Natural killer cell (primary cell): ENCODE measurements at regions not wholly inside any gene's neighbourhood (a gene's known extent, or its start where the extent isn't known, plus 50 kb on each side); places are given as distances from the start of the nearest gene placed in this dataset.
"Not testable (repeated sequence)": the region's sequence is repeated elsewhere in the genome, so short reads cannot be mapped to it uniquely, and the experiment has no call there.

Experiments used
- ATAC-seq, 3 donors: fragments of 150-1000 bp in 2 of 3; fragments of 200-7000 bp in 1 of 3; cut with Tn5 transposase; 1 replicate in 1 of 3; 2 replicates in 2 of 3; pipeline ENCODE4 v1.10.0; 2021; ENCODE audit warnings: mild to moderate bottlenecking in 2 of 3, moderate library complexity in 2 of 3
- DNase-seq, 2 donors: peaks; one replicate each; pipeline versions ENCODE4 v3.0.0 to v3.0.0-alpha.2; 2013 to 2021; ENCODE audit warnings: mixed read lengths in 1 of 2
- H3K27ac ChIP-seq: one replicate; pipeline ENCODE4 v1.5.1; 2013; ENCODE audit warnings: mild to moderate bottlenecking, low read length
- H3K27me3 ChIP-seq: one replicate; pipeline ENCODE4 v1.6.1; 2013; ENCODE audit warnings: low read length; ENCODE audit not compliant: control insufficient read depth, insufficient read depth
- H3K36me3 ChIP-seq: one replicate; pipeline ENCODE4 v1.6.1; 2013; ENCODE audit warnings: low read length; ENCODE audit not compliant: control insufficient read depth, insufficient read depth
- H3K4me1 ChIP-seq: one replicate; pipeline ENCODE4 v1.6.1; 2013; ENCODE audit warnings: low read length; ENCODE audit not compliant: control insufficient read depth, insufficient read depth
- H3K4me3 ChIP-seq: one replicate; pipeline ENCODE4 v1.5.1; 2013; ENCODE audit warnings: low read length
- H3K9me3 ChIP-seq: one replicate; pipeline ENCODE4 v1.6.1; 2013; ENCODE audit warnings: low read length; ENCODE audit not compliant: control insufficient read depth, insufficient read depth
- H3K27ac Mint-ChIP-seq, 2 donors: one replicate each; pipeline ENCODE4 v1.8.0; 2022; ENCODE audit warnings: mild to moderate bottlenecking in 2 of 2, mixed read lengths in 2 of 2, moderate library complexity in 1 of 2
- H3K27me3 Mint-ChIP-seq, 2 donors: one replicate each; pipeline ENCODE4 v1.8.0; 2022; ENCODE audit warnings: low read depth in 2 of 2, mixed read lengths in 2 of 2
- H3K36me3 Mint-ChIP-seq: one replicate; pipeline ENCODE4 v1.8.0; 2022; ENCODE audit warnings: mixed read lengths
- H3K4me1 Mint-ChIP-seq, 2 donors: one replicate each; pipeline ENCODE4 v1.8.0; 2022; ENCODE audit warnings: mixed read lengths in 2 of 2
- H3K4me3 Mint-ChIP-seq: one replicate; pipeline ENCODE4 v1.8.0; 2022; ENCODE audit warnings: mild to moderate bottlenecking, moderate library complexity, mixed read lengths
- H3K9me3 Mint-ChIP-seq, 2 donors: one replicate each; pipeline ENCODE4 v1.8.0; 2022; ENCODE audit warnings: mixed read lengths in 2 of 2
- CTCF ChIP-seq: fragments of 200-600 bp; IDR thresholded peaks from one replicate; pipeline ENCODE4 v1.8.0; 2022; ENCODE audit warnings: antibody characterized with exemption
- WGBS: methylation state at CpG from one replicate; pipeline ENCODE4 v1.1.7; 2013; ENCODE audit warnings: missing lambda C conversion rate; ENCODE audit not compliant: insufficient coverage; 5-methylcytosine and 5-hydroxymethylcytosine counted together
- intact Hi-C: fragments of 100-400 bp; cut with micrococcal nuclease; formaldehyde crosslinking; loops from one replicate; pipeline ENCODE4 v1.14.2; 2022

- Histone ChIP-seq H3K9me3 (no peaks in the 10 kb centered on the region), H3K27ac (no peak overlapping the region), H3K4me1 (no peaks in the 10 kb centered on the region), H3K36me3 (no peaks in the 10 kb centered on the region), H3K27me3 (no peaks in the 10 kb centered on the region), H3K4me3 (no peak overlapping the region)
- intact Hi-C loops: no loop called here
- 67% methylated on average over 7 of the region's 7 CpGs for WGBS
- Mint-ChIP-seq H3K4me3 (no peak overlapping the region), H3K36me3 (peaks cover 11% of the 10 kb centered on the region), H3K9me3 (peaks cover 18% of the 10 kb centered on the region in 2 donors), H3K4me1 (no peaks in the 10 kb centered on the region), H3K27ac (no peak overlapping the region), H3K27me3 (no peaks in the 10 kb centered on the region)
- ATAC-seq: no peak
- no peak for TF ChIP-seq CTCF
- DNase-seq: no peak
Observed at GRCh38 chr1:187842406-187843165, 1013.8 kb downstream of the PLA2G4A start.

GRCh38 chr1:187844313-187844712 lies 1015.6 kb downstream of the PLA2G4A start:
- Histone ChIP-seq H3K4me3 (no peak overlapping the region), H3K4me1 (no peaks in the 10 kb centered on the region), H3K36me3 (no peaks in the 10 kb centered on the region), H3K9me3 (no peaks in the 10 kb centered on the region), H3K27ac (no peak overlapping the region), H3K27me3 (no peaks in the 10 kb centered on the region)
- Mint-ChIP-seq H3K27me3 (no peaks in the 10 kb centered on the region), H3K4me1 (no peaks in the 10 kb centered on the region), H3K36me3 (no peaks in the 10 kb centered on the region), H3K4me3 (no peak overlapping the region), H3K9me3 (peaks cover 13 to 16% of the 10 kb centered on the region in 2 donors), H3K27ac (no peak overlapping the region)
- intact Hi-C loops: no loop called here
- no peak for TF ChIP-seq CTCF
- 100% methylated on average over 1 of the region's 3 CpGs for WGBS
- ATAC-seq (no peak), DNase-seq (no peak)

- Histone ChIP-seq H3K36me3 (no peaks in the 10 kb centered on the region), H3K27me3 (no peaks in the 10 kb centered on the region), H3K9me3 (no peaks in the 10 kb centered on the region), H3K27ac (no peak overlapping the region), H3K4me1 (no peaks in the 10 kb centered on the region), H3K4me3 (no peak overlapping the region)
- Mint-ChIP-seq H3K4me1 (no peaks in the 10 kb centered on the region), H3K27me3 (no peaks in the 10 kb centered on the region), H3K4me3 (no peak overlapping the region), H3K36me3 (no peaks in the 10 kb centered on the region), H3K27ac (no peak overlapping the region), H3K9me3 (peaks cover 20 to 21% of the 10 kb centered on the region in 2 donors)
- intact Hi-C loops: no loop called here
- ATAC-seq (no peak), DNase-seq (no peak)
- TF ChIP-seq CTCF: no peak
Observed at GRCh38 chr1:187847531-187847930, 1018.8 kb downstream of the PLA2G4A start.

- 55% methylated on average over 2 of the region's 3 CpGs for WGBS
- no peak for ATAC-seq
Observed at GRCh38 chr1:187848321-187848720, 1019.6 kb downstream of the PLA2G4A start.

GRCh38 chr1:187850146-187850545 lies 1021.4 kb downstream of the PLA2G4A start:
- H3K4me3 ChIP-seq, H3K4me3 Mint-ChIP-seq, H3K27ac ChIP-seq, H3K36me3 ChIP-seq, H3K27ac Mint-ChIP-seq, H3K4me1 ChIP-seq, intact Hi-C loops, H3K4me1 Mint-ChIP-seq, DNase-seq, H3K27me3 Mint-ChIP-seq, H3K36me3 Mint-ChIP-seq, H3K9me3 ChIP-seq, H3K27me3 ChIP-seq, ATAC-seq: not testable (repeated sequence)
- H3K9me3 Mint-ChIP-seq: peaks cover 20 to 25% of the 10 kb centered on the region in 2 donors
- 94% methylated on average over 26 of the region's 26 CpGs for WGBS

More at GRCh38 chr1:187848321-187848720, 1019.6 kb downstream of the PLA2G4A start:
- H3K36me3 Mint-ChIP-seq: no peaks in the 10 kb centered on the region
- no peaks in the 10 kb centered on the region for H3K4me1 ChIP-seq
- no peaks in the 10 kb centered on the region for H3K4me1 Mint-ChIP-seq
- intact Hi-C loops: no loop called here
- no peak for TF ChIP-seq CTCF
- H3K27me3 ChIP-seq: no peaks in the 10 kb centered on the region
- no peak overlapping the region for H3K4me3 Mint-ChIP-seq
- no peak overlapping the region for H3K27ac ChIP-seq
- peaks cover 21% of the 10 kb centered on the region in 2 donors for H3K9me3 Mint-ChIP-seq
- no peak overlapping the region for H3K4me3 ChIP-seq
- DNase-seq: no peak
- no peaks in the 10 kb centered on the region for H3K36me3 ChIP-seq
- no peaks in the 10 kb centered on the region for H3K27me3 Mint-ChIP-seq
- H3K9me3 ChIP-seq: no peaks in the 10 kb centered on the region
- H3K27ac Mint-ChIP-seq: no peak overlapping the region
